HepG2 (cell line): ENCODE measurements at regions not wholly inside any gene's neighbourhood (a gene's known extent, or its start where the extent isn't known, plus 50 kb on each side); places are given as distances from the start of the nearest gene placed in this dataset.

ENCODE experiments used
- ATAC-seq: fragments of 200-7000 bp; cut with Tn5 transposase; 3 replicates; pipeline ENCODE4 v1.9.1; 2020; ENCODE audit warnings: mild to moderate bottlenecking, moderate library complexity
- BruUV-seq: library from RNA; stranded (reverse); fragments of 400-500 nt; replicated peaks from 2 replicates; lab custom pipeline; 2021; lab: Mats Ljungman, UMichigan
- CTCF ChIA-PET: fragments of 300-600 bp; formaldehyde crosslinking; extraction: SDS; loops from one replicate; lab custom pipeline; 2021; ENCODE audit warnings: low total read pairs, inconsistent platforms, low intra/inter-chr PET ratio; lab: Yijun Ruan, JAX
- POLR2A ChIA-PET: fragments of 350-600 bp; sonication (Branson Sonifier 250); formaldehyde crosslinking; loops from one replicate; lab custom pipeline; 2020; ENCODE audit warnings: antibody characterized with exemption, inconsistent platforms; lab: Yijun Ruan, JAX
- DNase-seq: peaks from one replicate; pipeline ENCODE4 v3.0.0-alpha.2; 2015; ENCODE audit warnings: low spot score
- FAIRE-seq: peaks from 3 replicates; lab custom pipeline; 2011; peaks lifted over from hg19 to GRCh38; lab: Jason Lieb, UNC
- H2AFZ ChIP-seq: one replicate; pipeline ENCODE4 v1.6.1; 2011; ENCODE audit warnings: low read length, inconsistent platforms
- H3K27ac ChIP-seq: fragments of 300-600 bp; 3 replicates; pipeline ENCODE4 v1.8.0; 2011; ENCODE audit warnings: mixed run types, mild to moderate bottlenecking, mixed read lengths, low read length, inconsistent platforms; ENCODE audit not compliant: insufficient read depth; ENCODE audit errors: extremely low read length
- H3K27me3 ChIP-seq, 2 experiments: fragments of 200-600 bp in 1 of 2; 2 replicates in 1 of 2; 3 replicates in 1 of 2; pipeline versions ENCODE4 v1.6.0 to v1.8.0; 2011; ENCODE audit warnings: low read length in 2 of 2, mild to moderate bottlenecking in 2 of 2, moderate library complexity in 2 of 2, inconsistent platforms in 1 of 2; ENCODE audit not compliant: insufficient read depth in 2 of 2, control insufficient read depth in 1 of 2
- H3K36me3 ChIP-seq, 2 experiments: fragments of 200-600 bp in 1 of 2; replicated peaks in 1 of 2; 2 replicates in 1 of 2; 3 replicates in 1 of 2; pipeline versions ENCODE4 v1.5.1 to v1.8.0; 2011; ENCODE audit warnings: low read length in 2 of 2, inconsistent platforms in 1 of 2; ENCODE audit not compliant: insufficient read depth in 2 of 2, control insufficient read depth in 1 of 2
- H3K4me1 ChIP-seq: 2 replicates; pipeline ENCODE4 v1.5.1; 2012; ENCODE audit warnings: low read length, inconsistent platforms; ENCODE audit not compliant: insufficient read depth
- H3K4me2 ChIP-seq: 2 replicates; pipeline ENCODE4 v1.6.0; 2011; ENCODE audit warnings: low read depth, low read length, inconsistent platforms
- H3K4me3 ChIP-seq, 3 experiments: fragments of 200-600 bp in 1 of 3; sonication (generic), shearing (Covaris generic) in 1 of 3; replicated peaks in 1 of 3; 2 replicates each; pipeline ENCODE4 v1.5.1; 2011 to 2016; ENCODE audit warnings: low read length in 3 of 3, inconsistent platforms in 2 of 3, low read depth in 2 of 3, mild to moderate bottlenecking in 2 of 3, control low read depth in 1 of 3, mixed read lengths in 1 of 3; ENCODE audit not compliant: insufficient read depth in 1 of 3
- H3K79me2 ChIP-seq: one replicate; pipeline ENCODE4 v1.6.1; 2011; ENCODE audit warnings: low read length, inconsistent platforms; ENCODE audit not compliant: insufficient read depth
- H3K9ac ChIP-seq: 2 replicates; pipeline ENCODE4 v1.6.0; 2011; ENCODE audit warnings: mild to moderate bottlenecking, low read depth, low read length, inconsistent platforms; ENCODE audit not compliant: insufficient read depth
- H3K9me3 ChIP-seq: 2 replicates; pipeline ENCODE4 v1.5.1; 2012; ENCODE audit warnings: mild to moderate bottlenecking, low read length
- H4K20me1 ChIP-seq: 2 replicates; pipeline ENCODE4 v1.6.0; 2011; ENCODE audit warnings: inconsistent platforms, mild to moderate bottlenecking, low read length, moderate library complexity; ENCODE audit not compliant: insufficient read depth
- FOXO1 ChIP-seq: sonication (generic); formaldehyde crosslinking; IDR thresholded peaks from 2 replicates; pipeline ENCODE4 v1.4.0; 2020; ENCODE audit warnings: missing genetic modification reagents
- MYNN ChIP-seq: sonication (generic); formaldehyde crosslinking; IDR thresholded peaks from 2 replicates; pipeline ENCODE4 v1.4.0; 2020; ENCODE audit warnings: mild to moderate bottlenecking, low read depth, missing genetic modification reagents
- ZNF644 ChIP-seq: IDR thresholded peaks from 2 replicates; pipeline ENCODE4 v1.6.1; 2016; ENCODE audit warnings: low read depth
- ZNF674 ChIP-seq: sonication (generic); formaldehyde crosslinking; IDR thresholded peaks from 2 replicates; pipeline ENCODE4 v1.5.0; 2020; ENCODE audit warnings: low read depth, mild to moderate bottlenecking, missing genetic modification reagents
- ZNF749 ChIP-seq: sonication (generic); formaldehyde crosslinking; IDR thresholded peaks from 2 replicates; pipeline ENCODE4 v1.8.0; 2022; ENCODE audit warnings: mild to moderate bottlenecking, missing genetic modification reagents, moderate library complexity, borderline replicate concordance
- ZNF792 ChIP-seq: IDR thresholded peaks from 2 replicates; pipeline ENCODE4 v1.6.1; 2016
- ZNF891 ChIP-seq: sonication (generic); formaldehyde crosslinking; IDR thresholded peaks from 2 replicates; pipeline ENCODE4 v1.5.0; 2020; ENCODE audit warnings: mild to moderate bottlenecking, missing genetic modification reagents
- WGBS: methylation state at CpG from one replicate; pipeline ENCODE4 v1.1.6; 2017; ENCODE audit warnings: low lambda C conversion rate; 5-methylcytosine and 5-hydroxymethylcytosine counted together
- in situ Hi-C: cut with HindIII; loops from 2 replicates; pipeline ENCODE4 v1.10.0; 2017; ENCODE audit warnings: low pct_unique_long_range_greater_than_20kb; ENCODE audit not compliant: extremely low pct_ligation_motif_present
- intact Hi-C: fragments of 100-400 bp; cut with micrococcal nuclease; formaldehyde crosslinking; loops from one replicate; pipeline ENCODE4 v1.10.0; 2022; ENCODE audit not compliant: unreplicated experiment
- TF ChIP-seq, protein P1 (sequence below): sonication (generic); formaldehyde crosslinking; IDR thresholded peaks from 2 replicates; pipeline ENCODE4 v1.4.0; 2020; ENCODE audit warnings: missing genetic modification reagents, borderline replicate concordance

DNA sequence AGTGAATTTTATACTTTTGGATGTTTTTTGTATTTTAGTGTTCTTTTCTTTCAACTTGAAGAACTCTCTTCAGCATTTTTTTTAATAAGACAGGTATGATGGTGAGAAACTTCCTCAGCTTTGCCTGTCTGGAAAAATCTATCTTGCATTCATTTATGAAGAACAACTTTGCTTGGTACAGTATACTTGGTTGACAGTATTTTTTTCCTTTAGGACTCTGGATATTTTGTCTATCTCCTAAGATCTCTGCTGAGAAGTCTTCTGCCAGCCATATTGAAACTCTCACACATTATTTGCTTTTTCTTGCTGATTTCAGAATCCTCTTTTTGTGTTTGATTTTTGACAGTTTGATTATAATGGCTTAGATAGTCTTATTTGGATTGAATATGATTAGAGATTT, 405.0 kb upstream of the GHITM start (continued):
- TF ChIP-seq MYNN (CRISPR knock-in tag) (no peak), ZNF792 (no peak), ZNF644 (CRISPR knock-in tag) (no peak)
- TF ChIP-seq, all 625 proteins: peak for 0

DNA sequence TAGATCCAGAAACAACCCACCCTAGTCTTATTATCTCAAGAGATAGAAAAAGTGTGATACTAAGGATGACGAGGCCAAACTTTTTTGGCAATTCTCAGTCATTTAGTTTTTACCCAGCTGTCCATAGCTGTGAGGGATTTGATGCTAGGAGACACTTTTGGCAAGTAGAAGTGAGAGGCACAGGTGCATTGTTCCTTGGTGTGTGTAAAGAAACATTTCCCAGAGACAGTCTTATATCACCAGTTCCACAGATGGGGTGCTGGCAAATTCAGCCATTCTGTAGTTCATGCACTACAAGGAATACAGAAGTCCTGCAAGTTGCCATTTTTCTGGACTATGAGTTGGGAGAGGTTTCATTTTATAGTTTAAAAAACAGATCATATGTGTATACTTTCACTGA, 403.3 kb upstream of the GHITM start:
- H3K79me2 ChIP-seq, result no peaks in the 10 kb centered on the region
- no peaks in the 10 kb centered on the region for H4K20me1 ChIP-seq
- BruUV-seq, result no TSS peak
- H2AFZ ChIP-seq, result no peak overlapping the region
- H3K4me2 ChIP-seq, result no peak overlapping the region
- TF ChIP-seq ZNF891 (no peak), FOXO1 (no peak), ZNF674 (CRISPR knock-in tag) (no peak), ZNF749 (CRISPR knock-in tag) (no peak)
- TF ChIP-seq, protein P1, sequence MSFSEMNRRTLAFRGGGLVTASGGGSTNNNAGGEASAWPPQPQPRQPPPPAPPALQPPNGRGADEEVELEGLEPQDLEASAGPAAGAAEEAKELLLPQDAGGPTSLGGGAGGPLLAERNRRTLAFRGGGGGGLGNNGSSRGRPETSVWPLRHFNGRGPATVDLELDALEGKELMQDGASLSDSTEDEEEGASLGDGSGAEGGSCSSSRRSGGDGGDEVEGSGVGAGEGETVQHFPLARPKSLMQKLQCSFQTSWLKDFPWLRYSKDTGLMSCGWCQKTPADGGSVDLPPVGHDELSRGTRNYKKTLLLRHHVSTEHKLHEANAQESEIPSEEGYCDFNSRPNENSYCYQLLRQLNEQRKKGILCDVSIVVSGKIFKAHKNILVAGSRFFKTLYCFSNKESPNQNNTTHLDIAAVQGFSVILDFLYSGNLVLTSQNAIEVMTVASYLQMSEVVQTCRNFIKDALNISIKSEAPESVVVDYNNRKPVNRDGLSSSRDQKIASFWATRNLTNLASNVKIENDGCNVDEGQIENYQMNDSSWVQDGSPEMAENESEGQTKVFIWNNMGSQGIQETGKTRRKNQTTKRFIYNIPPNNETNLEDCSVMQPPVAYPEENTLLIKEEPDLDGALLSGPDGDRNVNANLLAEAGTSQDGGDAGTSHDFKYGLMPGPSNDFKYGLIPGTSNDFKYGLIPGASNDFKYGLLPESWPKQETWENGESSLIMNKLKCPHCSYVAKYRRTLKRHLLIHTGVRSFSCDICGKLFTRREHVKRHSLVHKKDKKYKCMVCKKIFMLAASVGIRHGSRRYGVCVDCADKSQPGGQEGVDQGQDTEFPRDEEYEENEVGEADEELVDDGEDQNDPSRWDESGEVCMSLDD, result no peak
- no peak overlapping the region for H3K27ac ChIP-seq
- peaks cover 73% of the 10 kb centered on the region for H3K9me3 ChIP-seq
- no peaks in the 10 kb centered on the region for H3K27me3 ChIP-seq
- H3K4me1 ChIP-seq, result no peaks in the 10 kb centered on the region
- POLR2A ChIA-PET, result no interaction called here
- H3K4me3 ChIP-seq, result no peak overlapping the region
- CTCF ChIA-PET, result no interaction called here
- H3K9ac ChIP-seq, result no peak overlapping the region
- H3K36me3 ChIP-seq, result no peaks in the 10 kb centered on the region
- intact Hi-C loops, result no loop called here
- 0% methylated on average over 1 of the region's 1 CpG for WGBS
- DNase-seq (no peak), ATAC-seq (no peak), FAIRE-seq (no peak)
- in situ Hi-C loops, result no loop called here
